H4 (cell line): ENCODE measurements at regions not wholly inside any gene's neighbourhood (a gene's known extent, or its start where the extent isn't known, plus 50 kb on each side); places are given as distances from the start of the nearest gene placed in this dataset.

Experiments used
- DNase-seq: peaks from one replicate; pipeline ENCODE4 v3.0.0-alpha.2; 2015; ENCODE audit warnings: low spot score

GRCh38 chr3:40858364-40859115 is 333.8 kb downstream of the ZNF621 start:
- DNase-seq, result no peak

- DNase-seq, result no peak
Measured at GRCh38 chr3:40862946-40863345, 336.4 kb upstream of the CTNNB1 start.

- DNase-seq, result no peak
Measured at GRCh38 chr3:40864146-40864782, 335.0 kb upstream of the CTNNB1 start.

- DNase-seq, result no peak
Measured at GRCh38 chr3:40864915-40865314, 334.4 kb upstream of the CTNNB1 start.

GRCh38 chr3:40867797-40868196 is 331.5 kb upstream of the CTNNB1 start:
- DNase-seq, result no peak

GRCh38 chr3:40869013-40869412 is 330.3 kb upstream of the CTNNB1 start:
- DNase-seq, result no peak

- DNase-seq, result no peak
Measured at GRCh38 chr3:40869939-40870338, 329.4 kb upstream of the CTNNB1 start.

- DNase-seq, result no peak
Measured at GRCh38 chr3:40871394-40871793, 327.9 kb upstream of the CTNNB1 start.

GRCh38 chr3:40872258-40872920 is 326.9 kb upstream of the CTNNB1 start:
- DNase-seq, result no peak

GRCh38 chr3:40873476-40873875 is 325.8 kb upstream of the CTNNB1 start:
- DNase-seq, result no peak

- no peak for DNase-seq
Measured at GRCh38 chr3:40873934-40874699, 325.2 kb upstream of the CTNNB1 start.

- DNase-seq, result no peak
Measured at GRCh38 chr3:40875581-40875980, 323.7 kb upstream of the CTNNB1 start.

GRCh38 chr3:40876009-40876408 is 323.3 kb upstream of the CTNNB1 start:
- no peak for DNase-seq

GRCh38 chr3:40876496-40876895 is 322.8 kb upstream of the CTNNB1 start:
- DNase-seq, result no peak

GRCh38 chr3:40877631-40878463 is 321.5 kb upstream of the CTNNB1 start:
- no peak for DNase-seq

- DNase-seq, result no peak
Measured at GRCh38 chr3:40878464-40878905, 320.8 kb upstream of the CTNNB1 start.

GRCh38 chr3:40885430-40885829 is 313.9 kb upstream of the CTNNB1 start:
- no peak for DNase-seq

GRCh38 chr3:40886660-40887425 is 312.5 kb upstream of the CTNNB1 start:
- no peak for DNase-seq

GRCh38 chr3:40891186-40891585 is 308.1 kb upstream of the CTNNB1 start:
- no peak for DNase-seq

GRCh38 chr3:40895109-40895508 is 304.2 kb upstream of the CTNNB1 start:
- DNase-seq, result no peak
